HEK293 (cell line): ENCODE measurements at regions not wholly inside any gene's neighbourhood (a gene's known extent, or its start where the extent isn't known, plus 50 kb on each side); places are given as distances from the start of the nearest gene placed in this dataset.

ENCODE experiments used
- CTCF ChIA-PET: fragments of 350-600 bp; formaldehyde crosslinking; extraction: SDS; loops from one replicate; lab custom pipeline; 2021; ENCODE audit warnings: antibody characterized with exemption; lab: Yijun Ruan, JAX
- POLR2A ChIA-PET: fragments of 300-600 bp; formaldehyde crosslinking; extraction: SDS; loops from one replicate; lab custom pipeline; 2020; ENCODE audit warnings: antibody characterized with exemption, inconsistent platforms; lab: Yijun Ruan, JAX
- H3K27ac ChIP-seq: fragments of 200-500 bp; sonication (Bioruptor generic); 2 replicates; pipeline ENCODE4 v1.5.1; 2014; ENCODE audit warnings: low read depth, low read length, control low read depth, inconsistent platforms; ENCODE audit errors: extremely low read depth
- H3K36me3 ChIP-seq, 2 experiments: fragments of 200-500 bp in 1 of 2; sonication (Bioruptor generic) in 1 of 2; 1 replicate in 1 of 2; 2 replicates in 1 of 2; pipeline ENCODE4 v1.5.1; 2014 to 2017; ENCODE audit warnings: inconsistent platforms in 2 of 2, low read length in 2 of 2; ENCODE audit not compliant: control insufficient read depth in 2 of 2, insufficient read depth in 1 of 2
- H3K4me1 ChIP-seq: fragments of 200-500 bp; sonication (Bioruptor generic); 2 replicates; pipeline ENCODE4 v1.5.1; 2014; ENCODE audit warnings: mild to moderate bottlenecking, low read length, inconsistent platforms; ENCODE audit not compliant: control insufficient read depth, insufficient read depth
- H3K4me3 ChIP-seq: 2 replicates; pipeline ENCODE4 v1.5.1; 2011; ENCODE audit warnings: low read depth, mild to moderate bottlenecking, control low read depth, low read length, moderate library complexity
- H3K9me3 ChIP-seq: fragments of 200-500 bp; sonication (Bioruptor generic); 2 replicates; pipeline ENCODE4 v1.5.1; 2014; ENCODE audit warnings: low read depth, low read length, inconsistent platforms; ENCODE audit not compliant: control insufficient read depth, insufficient read depth
- HOXD13 ChIP-seq: sonication (generic); formaldehyde crosslinking; IDR thresholded peaks from 2 replicates; pipeline ENCODE4 v1.8.0; 2022; ENCODE audit warnings: missing genetic modification reagents, borderline replicate concordance
- IKZF3 ChIP-seq: fragments of 450-650 bp; IDR thresholded peaks from 2 replicates; pipeline ENCODE4 v1.5.0; 2018; ENCODE audit warnings: missing biosample characterization, mild to moderate bottlenecking, missing genetic modification characterization, moderate library complexity
- KLF1 ChIP-seq: fragments of 450-650 bp; formaldehyde crosslinking; IDR thresholded peaks from 2 replicates; pipeline ENCODE4 v1.5.1; 2016; ENCODE audit warnings: missing biosample characterization, missing genetic modification characterization
- PRDM2 ChIP-seq: fragments of 450-650 bp; formaldehyde crosslinking; IDR thresholded peaks from 2 replicates; pipeline ENCODE4 v1.5.1; 2016; ENCODE audit warnings: missing biosample characterization, missing genetic modification characterization, borderline replicate concordance
- SCRT2 ChIP-seq: fragments of 450-650 bp; formaldehyde crosslinking; IDR thresholded peaks from 2 replicates; pipeline ENCODE4 v1.5.1; 2016; ENCODE audit warnings: missing biosample characterization, missing genetic modification characterization
- TCF7L2 ChIP-seq: IDR thresholded peaks from 2 replicates; pipeline ENCODE4 v1.6.1; 2011; ENCODE audit warnings: low read depth, mild to moderate bottlenecking, inconsistent platforms, low read length, moderate library complexity, borderline replicate concordance
- ZNF155 ChIP-seq: fragments of 450-650 bp; formaldehyde crosslinking; IDR thresholded peaks from 2 replicates; pipeline ENCODE4 v1.5.1; 2016; ENCODE audit warnings: missing biosample characterization, missing genetic modification characterization
- ZNF16 ChIP-seq: fragments of 450-650 bp; formaldehyde crosslinking; IDR thresholded peaks from 2 replicates; pipeline ENCODE4 v1.5.1; 2016; ENCODE audit warnings: low read depth, missing biosample characterization, missing genetic modification characterization
- ZNF239 ChIP-seq: fragments of 450-650 bp; formaldehyde crosslinking; IDR thresholded peaks from 2 replicates; pipeline ENCODE4 v1.5.1; 2016; ENCODE audit warnings: missing biosample characterization, missing genetic modification characterization
- ZNF26 ChIP-seq: fragments of 450-650 bp; formaldehyde crosslinking; IDR thresholded peaks from 2 replicates; pipeline ENCODE4 v1.5.1; 2016; ENCODE audit warnings: missing biosample characterization, missing genetic modification characterization
- ZNF280C ChIP-seq: fragments of 450-650 bp; formaldehyde crosslinking; IDR thresholded peaks from 2 replicates; pipeline ENCODE4 v1.5.1; 2016; ENCODE audit warnings: missing biosample characterization, missing genetic modification characterization
- ZNF37A ChIP-seq: fragments of 450-650 bp; IDR thresholded peaks from 2 replicates; pipeline ENCODE4 v1.5.1; 2018; ENCODE audit warnings: missing biosample characterization, missing genetic modification characterization
- ZNF473 ChIP-seq: fragments of 450-650 bp; formaldehyde crosslinking; IDR thresholded peaks from 2 replicates; pipeline ENCODE4 v1.5.1; 2017; ENCODE audit warnings: missing biosample characterization, missing genetic modification characterization
- ZNF488 ChIP-seq: fragments of 450-650 bp; formaldehyde crosslinking; IDR thresholded peaks from 2 replicates; pipeline ENCODE4 v1.5.1; 2016; ENCODE audit warnings: missing biosample characterization, missing genetic modification characterization
- ZNF548 ChIP-seq: fragments of 450-650 bp; formaldehyde crosslinking; IDR thresholded peaks from 2 replicates; pipeline ENCODE4 v1.5.1; 2016; ENCODE audit warnings: missing biosample characterization, missing genetic modification characterization
- ZNF549 ChIP-seq: fragments of 450-650 bp; IDR thresholded peaks from 2 replicates; pipeline ENCODE4 v1.5.1; 2018; ENCODE audit warnings: missing biosample characterization, missing genetic modification characterization, mild to moderate bottlenecking, inconsistent platforms, moderate library complexity
- ZNF580 ChIP-seq: fragments of 450-650 bp; formaldehyde crosslinking; IDR thresholded peaks from 2 replicates; pipeline ENCODE4 v1.5.1; 2016; ENCODE audit warnings: missing biosample characterization, missing genetic modification characterization
- ZNF624 ChIP-seq: fragments of 450-650 bp; formaldehyde crosslinking; IDR thresholded peaks from 2 replicates; pipeline ENCODE4 v1.5.1; 2017; ENCODE audit warnings: missing biosample characterization, missing genetic modification characterization
- ZNF664 ChIP-seq: fragments of 450-650 bp; formaldehyde crosslinking; IDR thresholded peaks from 2 replicates; pipeline ENCODE4 v1.5.1; 2016; ENCODE audit warnings: missing biosample characterization, missing genetic modification characterization
- ZNF701 ChIP-seq: fragments of 450-650 bp; formaldehyde crosslinking; IDR thresholded peaks from 2 replicates; pipeline ENCODE4 v1.5.1; 2016; ENCODE audit warnings: missing biosample characterization, missing genetic modification characterization
- ZNF76 ChIP-seq: fragments of 450-650 bp; formaldehyde crosslinking; IDR thresholded peaks from 2 replicates; pipeline ENCODE4; 2016; ENCODE audit warnings: low read depth, missing biosample characterization, missing genetic modification characterization, borderline replicate concordance
- ZSCAN16 ChIP-seq: fragments of 450-650 bp; formaldehyde crosslinking; IDR thresholded peaks from 2 replicates; pipeline ENCODE4 v1.5.1; 2016; ENCODE audit warnings: missing biosample characterization, missing genetic modification characterization

GRCh38 chr18:51486735-51487366, 289.4 kb upstream of the MEX3C start:
- Histone ChIP-seq H3K36me3 (no peaks in the 10 kb centered on the region), H3K4me1 (no peaks in the 10 kb centered on the region), H3K4me3 (no peak overlapping the region), H3K9me3 (no peaks in the 10 kb centered on the region), H3K27ac (no peak overlapping the region)
- ChIA-PET POLR2A (no interaction called here), CTCF (interaction anchor here (0.6 kb wide), 1 partner anchor 35 kb away, joined by 3 read pairs; no protein-coding TSS in a partner anchor)
- TF ChIP-seq ZNF37A (tag by site-specific recombination) (no peak), ZNF155 (tag by site-specific recombination) (no peak), ZNF664 (no peak), SCRT2 (no peak), ZNF580 (tag by site-specific recombination) (no peak), ZNF239 (tag by site-specific recombination) (no peak), ZNF76 (tag by site-specific recombination) (no peak)

GRCh38 chr18:51490417-51490816, 292.9 kb upstream of the MEX3C start:
- Histone ChIP-seq H3K36me3 (no peaks in the 10 kb centered on the region), H3K9me3 (no peaks in the 10 kb centered on the region), H3K4me1 (no peaks in the 10 kb centered on the region), H3K4me3 (no peak overlapping the region), H3K27ac (no peak overlapping the region)
- POLR2A ChIA-PET = no interaction called here
- CTCF ChIA-PET = no interaction called here
- TF ChIP-seq HOXD13 (no peak), ZNF488 (tag by site-specific recombination) (no peak), ZNF548 (tag by site-specific recombination) (no peak), KLF1 (tag by site-specific recombination) (no peak), ZNF624 (no peak), ZNF280C (tag by site-specific recombination) (no peak), ZNF16 (tag by site-specific recombination) (no peak), TCF7L2 (no peak)

GRCh38 chr18:51490860-51491259, 293.4 kb upstream of the MEX3C start:
- H3K9me3 ChIP-seq = no peaks in the 10 kb centered on the region
- no peaks in the 10 kb centered on the region for H3K36me3 ChIP-seq
- H3K4me3 ChIP-seq = no peak overlapping the region
- H3K27ac ChIP-seq = no peak overlapping the region
- ChIA-PET POLR2A (no interaction called here), CTCF (no interaction called here)
- no peaks in the 10 kb centered on the region for H3K4me1 ChIP-seq
- no peak for TF ChIP-seq PRDM2 (tag by site-specific recombination)
- no peak for TF ChIP-seq ZNF549
- no peak for TF ChIP-seq IKZF3 (tag by site-specific recombination)
- no peak for TF ChIP-seq ZSCAN16 (tag by site-specific recombination)
- no peak for TF ChIP-seq ZNF701 (tag by site-specific recombination)
- no peak for TF ChIP-seq ZNF473 (tag by site-specific recombination)
- no peak for TF ChIP-seq ZNF26 (tag by site-specific recombination)
